ENCODE measurements at regions not wholly inside any gene's neighbourhood (a gene's known extent, or its start where the extent isn't known, plus 50 kb on each side); places are given as distances from the start of the nearest gene placed in this dataset.
"Not testable (repeated sequence)": the region's sequence is repeated elsewhere in the genome, so short reads cannot be mapped to it uniquely, and the experiment has no call there.

- TF ChIP-seq ZNF670 (CRISPR knock-in tag; IDR thresholded peaks at IDR 0.05; ENCODE audit: borderline replicate concordance); ZNF792 (CRISPR knock-in tag; IDR thresholded peaks at IDR 0.05); RAD51 (IDR thresholded peaks at IDR 0.05; ENCODE audit: borderline replicate concordance); ZNF354B (CRISPR knock-in tag; IDR thresholded peaks at IDR 0.05); CTCF (CRISPR knock-in tag; IDR thresholded peaks at IDR 0.05); ZFP36 (IDR thresholded peaks at IDR 0.05; ENCODE audit: borderline replicate concordance, low read depth, low read length, partially characterized antibody); FOXP1 (IDR thresholded peaks at IDR 0.05); FOXP1 (CRISPR knock-in tag; IDR thresholded peaks at IDR 0.05); POLR2A (IDR thresholded peaks at IDR 0.05; ENCODE audit: insufficient read depth in 1 of 2, low read depth in 2 of 2, low read length in 2 of 2); IKZF4 (CRISPR knock-in tag; IDR thresholded peaks at IDR 0.05; ENCODE audit: borderline replicate concordance, low read depth, not compliant biosample characterization); SRSF9 (IDR thresholded peaks at IDR 0.05; ENCODE audit: borderline replicate concordance, insufficient read depth, low read depth, low read length, poor library complexity, severe bottlenecking); RARG (CRISPR knock-in tag; IDR thresholded peaks at IDR 0.05; ENCODE audit: low read depth); KDM1A (CRISPR knock-in tag; IDR thresholded peaks at IDR 0.05): not testable (repeated sequence)
Measured at GRCh38 chr7:65771226-65771569, 101.7 kb upstream of the VKORC1L1 start.
